ENCODE measurements at regions not wholly inside any gene's neighbourhood (a gene's known extent, or its start where the extent isn't known, plus 50 kb on each side); places are given as distances from the start of the nearest gene placed in this dataset.
"Not testable (repeated sequence)": the region's sequence is repeated elsewhere in the genome, so short reads cannot be mapped to it uniquely, and the experiment has no call there.

GRCh38 chr7:4436361-4436895 lies 245.7 kb upstream of the FOXK1 start:
- intact Hi-C loops (cut with DNase I), result no loop called here

GRCh38 chr7:4436936-4437335 lies 245.2 kb upstream of the FOXK1 start:
- no peak for DNase-seq (ENCODE audit: low spot score)
- intact Hi-C loops (cut with DNase I), result no loop called here

More at GRCh38 chr7:4436361-4436895, 245.7 kb upstream of the FOXK1 start:
- no peak for DNase-seq (ENCODE audit: low spot score)

- DNase-seq (ENCODE audit: low spot score), result no peak
- intact Hi-C loops (cut with DNase I), result no loop called here
These were observed 244.2 kb upstream of the FOXK1 start for GRCh38 chr7:4437916-4438315.

- DNase-seq (ENCODE audit: low spot score), result no peak
These were observed 243.3 kb upstream of the FOXK1 start for GRCh38 chr7:4438723-4439245.

GRCh38 chr7:4439444-4439843 lies 242.7 kb upstream of the FOXK1 start:
- DNase-seq (ENCODE audit: low spot score), result no peak
- intact Hi-C loops (cut with DNase I), result no loop called here

More at GRCh38 chr7:4438723-4439245, 243.3 kb upstream of the FOXK1 start:
- intact Hi-C loops (cut with DNase I), result no loop called here

GRCh38 chr7:4444106-4444505 lies 238.0 kb upstream of the FOXK1 start:
- intact Hi-C loops (cut with DNase I), result no loop called here

GRCh38 chr7:4445777-4446176 lies 236.3 kb upstream of the FOXK1 start:
- intact Hi-C loops (cut with DNase I), result no loop called here
- DNase-seq (ENCODE audit: low spot score), result no peak

More at GRCh38 chr7:4444106-4444505, 238.0 kb upstream of the FOXK1 start:
- no peak for DNase-seq (ENCODE audit: low spot score)

- intact Hi-C loops (cut with DNase I), result no loop called here
- DNase-seq (ENCODE audit: low spot score), result no peak
These were observed 232.8 kb upstream of the FOXK1 start for GRCh38 chr7:4449263-4449662.

- DNase-seq (ENCODE audit: low spot score), result no peak
- intact Hi-C loops (cut with DNase I), result no loop called here
These were observed 231.6 kb upstream of the FOXK1 start for GRCh38 chr7:4450483-4450882.

- intact Hi-C loops (cut with DNase I), result no loop called here
These were observed 221.5 kb upstream of the FOXK1 start for GRCh38 chr7:4460597-4460996.

GRCh38 chr7:4461531-4461930 lies 220.6 kb upstream of the FOXK1 start:
- DNase-seq (ENCODE audit: low spot score), result no peak
- intact Hi-C loops (cut with DNase I), result no loop called here

More at GRCh38 chr7:4460597-4460996, 221.5 kb upstream of the FOXK1 start:
- DNase-seq (ENCODE audit: low spot score), result no peak

- intact Hi-C loops (cut with DNase I), result no loop called here
- DNase-seq (ENCODE audit: low spot score), result no peak
These were observed 213.6 kb upstream of the FOXK1 start for GRCh38 chr7:4468320-4469102.

GRCh38 chr7:4470246-4470645 lies 211.8 kb upstream of the FOXK1 start:
- DNase-seq (ENCODE audit: low spot score), result no peak
- intact Hi-C loops (cut with DNase I), result no loop called here

- no peak for DNase-seq (ENCODE audit: low spot score)
- intact Hi-C loops (cut with DNase I), result no loop called here
These were observed 209.4 kb upstream of the FOXK1 start for GRCh38 chr7:4472728-4473127.

- no peak for DNase-seq (ENCODE audit: low spot score)
- intact Hi-C loops (cut with DNase I), result no loop called here
These were observed 202.6 kb upstream of the FOXK1 start for GRCh38 chr7:4479367-4480039.

- not testable (repeated sequence) for DNase-seq (ENCODE audit: low spot score)
These were observed 202.0 kb upstream of the FOXK1 start for GRCh38 chr7:4480131-4480530.

GRCh38 chr7:4483851-4484250 lies 198.2 kb upstream of the FOXK1 start:
- intact Hi-C loops (cut with DNase I), result no loop called here

More at GRCh38 chr7:4480131-4480530, 202.0 kb upstream of the FOXK1 start:
- intact Hi-C loops (cut with DNase I), result not testable (repeated sequence)

GRCh38 chr7:4484545-4484944 lies 197.6 kb upstream of the FOXK1 start:
- no peak for DNase-seq (ENCODE audit: low spot score)
- intact Hi-C loops (cut with DNase I), result no loop called here

More at GRCh38 chr7:4483851-4484250, 198.2 kb upstream of the FOXK1 start:
- DNase-seq (ENCODE audit: low spot score), result no peak

- no peak for DNase-seq (ENCODE audit: low spot score)
- intact Hi-C loops (cut with DNase I), result no loop called here
These were observed 195.2 kb upstream of the FOXK1 start for GRCh38 chr7:4486907-4487306.

GRCh38 chr7:4496911-4497310 lies 185.2 kb upstream of the FOXK1 start:
- intact Hi-C loops (cut with DNase I); DNase-seq (ENCODE audit: low spot score): not testable (repeated sequence)
